OCI-LY3 (cell line): ENCODE measurements at regions not wholly inside any gene's neighbourhood (a gene's known extent, or its start where the extent isn't known, plus 50 kb on each side); places are given as distances from the start of the nearest gene placed in this dataset.

Experiments
- CTCF ChIP-seq: fragments of 200-600, 300-600 bp; sonication (generic); IDR thresholded peaks from 2 replicates; pipeline ENCODE4 v1.5.1; 2014; ENCODE audit warnings: antibody characterized with exemption, low read length, low read depth
- EZH2phosphoT487 ChIP-seq: fragments of 200-600 bp; shearing (Covaris generic); IDR thresholded peaks from 2 replicates; pipeline ENCODE4 v1.6.1; 2018; ENCODE audit warnings: antibody characterized with exemption, mixed run types, low read depth

DNA sequence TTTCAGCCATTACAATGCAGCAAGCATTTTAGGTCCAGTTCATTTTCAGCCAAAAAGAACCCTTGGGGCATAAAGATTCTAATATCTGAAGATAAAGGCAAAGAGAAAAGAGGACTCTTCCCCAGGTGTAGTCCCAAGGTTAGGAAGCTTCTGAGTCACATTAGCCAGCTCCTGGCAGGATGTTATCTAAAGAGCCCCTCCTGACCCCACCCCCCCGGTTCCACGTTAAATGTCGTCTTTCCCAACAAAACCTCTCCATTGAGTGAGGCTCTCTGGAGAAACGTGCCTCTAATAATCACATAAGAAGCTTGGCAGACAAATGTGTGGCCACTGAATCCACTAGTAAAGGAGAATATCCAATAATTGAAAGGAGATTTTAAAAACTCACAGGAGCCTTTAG is 267.7 kb downstream of the GALC start:
- no peak for TF ChIP-seq CTCF
- TF ChIP-seq EZH2phosphoT487 = no peak
